ENCODE measurements at regions not wholly inside any gene's neighbourhood (a gene's known extent, or its start where the extent isn't known, plus 50 kb on each side); places are given as distances from the start of the nearest gene placed in this dataset.

DNA sequence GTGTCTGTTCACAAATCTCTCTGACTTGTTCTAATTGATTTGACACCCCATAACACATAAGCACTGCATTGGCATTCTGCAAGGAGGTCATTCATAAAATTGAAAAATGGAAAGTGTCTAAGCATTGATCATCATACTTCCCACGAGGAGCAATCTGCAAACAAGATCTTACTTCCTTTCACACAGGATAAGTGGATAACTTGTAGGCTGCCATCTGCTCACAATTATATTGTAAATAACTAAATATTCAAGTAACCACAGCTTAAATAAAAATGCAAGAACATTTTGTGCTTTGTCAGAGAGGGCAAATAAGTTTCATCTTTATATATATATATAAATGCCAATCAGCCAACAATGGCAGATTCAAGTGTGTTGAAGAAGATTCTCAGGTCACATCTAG is 264.8 kb upstream of the ZC3H12C start:
- intact Hi-C loops (cut with micrococcal nuclease): no loop called here
- no peak for ATAC-seq
- DNase-seq: no peak

DNA sequence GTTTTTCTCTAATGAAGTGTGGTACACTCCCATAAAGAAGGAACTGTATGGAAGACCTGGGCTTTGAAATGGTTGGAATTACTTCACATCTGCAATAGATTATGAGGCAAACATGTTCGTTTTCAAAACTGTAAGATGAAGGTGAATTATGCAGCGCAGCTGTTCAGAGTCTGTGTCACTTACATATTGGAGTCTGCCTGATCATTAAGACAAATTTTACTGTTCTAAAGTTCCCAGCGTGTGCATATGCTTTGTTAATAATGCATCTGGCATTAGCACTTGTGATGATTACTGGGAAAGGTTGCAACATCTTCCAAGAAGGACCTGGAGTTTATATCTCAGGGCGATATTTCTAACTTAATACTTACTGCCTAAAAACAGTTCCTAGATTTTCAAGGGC is 255.2 kb upstream of the ZC3H12C start:
- intact Hi-C loops (cut with micrococcal nuclease): no loop called here
- ATAC-seq: no peak
- DNase-seq: no peak

DNA sequence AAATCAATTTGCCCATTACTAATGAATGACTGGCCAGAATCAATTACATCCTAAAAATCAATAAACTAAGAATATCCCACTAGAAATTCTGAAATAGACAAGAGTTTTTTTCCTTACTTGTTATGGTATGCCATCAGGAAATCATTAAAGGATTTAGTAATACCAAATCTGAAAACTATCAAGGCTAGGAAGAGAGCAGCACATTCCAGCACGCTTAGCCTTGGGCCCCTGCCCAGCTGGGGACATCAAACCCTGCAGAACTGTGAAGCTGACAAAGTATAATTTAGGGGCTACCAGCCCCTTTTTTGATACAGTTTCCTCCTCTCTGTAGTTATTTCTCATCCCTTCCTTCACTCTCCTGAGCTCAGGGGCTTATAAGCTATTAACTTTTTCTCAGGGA is 247.8 kb upstream of the ZC3H12C start:
- no peak for DNase-seq
- intact Hi-C loops (cut with micrococcal nuclease): no loop called here
- ATAC-seq: no peak

DNA sequence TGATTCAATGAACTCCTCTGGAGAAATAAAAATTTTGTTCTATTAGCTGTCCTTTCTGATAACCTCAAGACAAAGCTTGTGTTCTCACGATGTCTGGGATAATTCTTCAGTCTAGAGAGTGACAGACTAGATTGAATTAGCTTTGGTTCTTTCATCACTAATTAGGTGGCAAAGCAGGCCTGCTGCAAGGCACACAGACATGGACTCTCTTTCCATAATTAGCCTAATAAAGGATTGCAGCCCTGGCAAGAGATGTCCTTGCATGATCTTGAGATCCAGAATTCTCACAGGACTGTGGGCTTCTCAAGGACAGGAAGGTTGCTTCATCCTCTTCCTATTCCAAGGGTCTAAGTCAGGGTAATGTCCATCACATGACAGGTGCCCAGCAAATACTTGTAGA is 245.6 kb upstream of the ZC3H12C start:
- DNase-seq: no peak
- intact Hi-C loops (cut with micrococcal nuclease): no loop called here
- ATAC-seq: peak; percentile 25

DNA sequence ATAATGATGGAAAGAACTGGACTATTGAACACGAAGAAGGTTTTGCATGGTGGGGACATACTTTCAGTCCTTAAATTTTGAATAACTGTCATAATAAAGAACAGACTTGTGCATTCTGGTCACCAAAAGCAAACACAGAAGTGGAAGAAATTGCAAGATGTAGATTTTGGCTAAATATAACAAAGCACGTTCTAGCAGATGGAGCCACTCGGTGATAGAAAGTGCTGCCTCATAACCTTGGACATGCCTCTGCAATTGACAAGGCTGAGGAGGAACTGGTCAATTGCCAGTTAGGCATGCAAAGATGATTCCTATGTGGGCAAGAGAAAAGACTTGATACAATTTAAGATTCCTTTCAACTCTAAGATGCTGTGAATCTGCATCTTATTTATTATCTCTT is 244.1 kb upstream of the ZC3H12C start:
- intact Hi-C loops (cut with micrococcal nuclease): no loop called here
- ATAC-seq (no peak), DNase-seq (no peak)

DNA sequence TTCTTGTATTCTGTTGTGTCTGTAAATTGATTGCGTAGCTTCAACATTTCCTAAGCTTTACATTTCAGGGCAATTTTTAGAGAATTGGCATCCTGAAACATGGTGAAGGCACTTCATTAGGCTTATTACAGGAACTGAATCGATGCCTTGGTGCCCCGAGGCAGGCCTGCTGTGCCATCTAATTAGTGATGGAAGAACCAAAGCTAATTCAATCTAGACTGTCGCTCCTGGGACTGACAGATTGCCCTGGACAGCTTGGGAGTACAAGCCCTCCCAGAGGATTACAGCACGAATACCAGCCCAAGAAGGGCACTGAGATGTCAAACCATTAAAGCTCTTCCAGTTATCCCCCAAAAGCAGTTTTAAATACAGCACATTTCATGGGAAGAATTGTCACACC is 243.2 kb upstream of the ZC3H12C start:
- ATAC-seq (no peak), DNase-seq (no peak)
- intact Hi-C loops (cut with micrococcal nuclease): no loop called here

DNA sequence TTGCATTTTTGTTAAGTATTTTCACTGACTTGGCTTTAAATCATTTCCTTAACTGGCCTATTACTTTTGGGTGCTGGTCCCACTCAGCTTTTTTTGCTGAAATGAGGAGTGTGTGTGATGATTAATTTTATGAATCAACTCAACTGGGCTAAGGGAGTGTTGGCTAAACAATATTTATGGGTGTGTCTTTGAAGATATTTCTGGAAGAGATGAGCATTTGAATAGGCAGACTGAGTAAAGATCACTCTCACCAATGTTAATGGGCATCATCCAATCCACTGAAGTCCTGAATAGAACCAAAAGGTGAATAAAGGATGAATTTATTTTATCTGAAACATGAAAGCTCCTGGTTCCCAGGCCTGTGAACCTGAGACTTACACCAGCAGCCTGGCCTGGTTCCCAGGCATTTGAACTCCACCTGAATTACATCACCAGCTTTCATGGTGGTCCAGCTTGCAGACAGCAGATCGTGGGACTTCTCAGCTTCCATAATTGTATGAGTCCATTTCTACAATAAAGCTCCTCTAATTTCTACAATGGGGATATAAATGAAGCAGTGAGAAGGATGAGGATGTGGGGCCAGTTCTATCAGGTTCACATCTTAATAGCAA is 241.3 kb upstream of the ZC3H12C start:
- intact Hi-C loops (cut with micrococcal nuclease): no loop called here
- no peak for ATAC-seq
- no peak for DNase-seq

DNA sequence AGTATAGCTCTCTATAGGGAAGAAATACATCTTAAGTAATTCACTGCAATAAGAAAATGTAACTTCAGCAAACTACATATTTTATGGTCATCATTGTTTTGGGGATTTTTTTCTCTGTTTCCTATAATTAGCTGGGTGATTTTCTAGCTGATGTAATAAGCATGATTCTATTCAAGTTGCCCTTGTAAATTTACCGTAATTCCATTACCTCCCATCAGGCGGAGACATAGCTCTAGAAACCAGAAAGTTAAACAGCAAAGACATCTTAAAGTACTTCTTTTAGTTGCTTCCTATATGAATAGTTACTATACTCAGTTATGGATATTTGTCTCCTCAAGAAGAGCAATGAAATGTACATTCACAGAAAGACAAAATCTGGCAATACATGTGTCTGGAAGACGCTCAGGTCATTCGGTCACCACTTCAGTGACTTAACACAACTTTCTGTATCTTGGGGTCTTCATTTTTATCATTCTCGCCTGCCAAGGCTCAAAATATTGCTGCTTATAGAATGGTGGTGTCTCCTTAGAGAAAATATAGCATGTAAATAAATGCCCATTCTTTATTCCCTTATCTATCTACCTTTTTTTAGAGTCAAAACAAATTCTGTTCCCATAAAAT is 239.9 kb upstream of the ZC3H12C start:
- DNase-seq: no peak
- no peak for ATAC-seq
- intact Hi-C loops (cut with micrococcal nuclease): no loop called here

DNA sequence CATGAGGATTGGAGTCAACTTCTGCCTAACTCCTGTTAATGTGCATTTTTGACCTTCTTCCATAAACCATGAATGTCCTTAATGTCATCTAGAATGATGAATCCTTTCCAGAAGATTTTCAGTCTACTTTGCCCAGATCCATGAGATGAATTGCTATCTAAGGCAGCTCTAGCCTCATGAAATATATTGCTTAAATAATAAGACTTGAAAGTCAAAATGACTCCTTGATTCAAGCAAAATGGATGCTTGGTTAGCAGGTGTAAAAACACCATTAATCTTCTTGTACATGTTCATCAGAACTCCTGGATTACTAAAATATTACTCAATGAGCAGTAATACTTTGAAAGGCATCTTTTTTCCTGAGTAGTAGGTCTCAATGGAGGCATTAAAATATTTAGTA is 238.5 kb upstream of the ZC3H12C start:
- intact Hi-C loops (cut with micrococcal nuclease): no loop called here
- DNase-seq: no peak
- no peak for ATAC-seq

DNA sequence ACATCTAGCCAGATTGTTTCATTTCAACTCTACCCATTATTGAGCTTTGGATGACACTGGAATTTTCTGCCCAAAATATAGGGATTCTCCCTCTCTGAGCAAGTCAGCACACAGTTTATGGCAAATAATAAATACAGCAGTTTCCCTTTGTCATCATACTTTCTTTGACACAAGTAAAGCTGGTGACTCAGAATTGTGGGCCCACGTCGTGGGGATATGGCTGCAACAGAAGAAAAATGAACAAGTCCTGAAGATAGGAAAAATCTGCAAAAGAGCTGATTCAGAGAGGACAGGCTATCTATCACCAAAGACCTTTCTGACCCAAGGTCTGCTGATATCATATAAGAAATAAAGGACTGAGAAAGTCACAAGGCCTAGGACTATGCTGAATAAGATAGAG is 236.3 kb upstream of the ZC3H12C start:
- DNase-seq (no peak), ATAC-seq (no peak)
- intact Hi-C loops (cut with micrococcal nuclease): no loop called here

DNA sequence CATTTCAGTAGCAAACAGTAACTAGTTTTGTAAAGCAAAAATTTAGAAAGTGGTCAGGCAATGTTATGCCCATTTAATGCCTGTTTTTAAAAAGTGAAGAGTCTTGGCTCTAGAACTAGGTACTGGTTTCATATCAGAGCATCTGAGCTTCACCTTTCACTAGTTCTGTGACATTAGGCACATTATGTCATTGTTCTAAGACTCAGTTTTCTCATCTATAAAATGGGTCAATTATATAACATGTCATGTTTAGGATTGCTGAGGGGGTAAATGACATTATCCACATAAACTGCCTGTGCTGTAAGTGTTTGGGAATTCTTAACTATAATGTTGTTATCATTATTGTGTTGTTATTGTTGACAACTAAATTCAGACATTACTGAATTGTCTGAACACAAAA is 235.6 kb upstream of the ZC3H12C start:
- ATAC-seq (no peak), DNase-seq (no peak)
- intact Hi-C loops (cut with micrococcal nuclease): no loop called here

DNA sequence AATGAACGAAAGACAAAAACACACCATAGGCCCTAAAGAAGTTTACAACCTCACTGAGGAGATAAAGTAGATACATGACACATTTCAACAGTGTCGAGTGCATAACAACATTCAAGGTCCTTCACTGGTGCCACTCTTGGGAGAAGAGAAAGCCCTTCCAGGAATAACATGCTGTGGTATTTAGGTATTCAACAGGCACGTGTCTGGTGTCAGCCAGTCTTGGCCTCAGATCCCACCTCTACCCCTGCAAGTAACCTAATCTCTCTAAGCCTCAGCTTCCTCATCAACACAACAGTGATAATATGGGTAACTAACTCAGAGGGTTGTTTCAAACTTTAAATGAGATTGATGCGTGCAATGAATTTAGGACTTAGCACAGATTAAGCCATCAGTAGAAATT is 235.0 kb upstream of the ZC3H12C start:
- ATAC-seq: no peak
- intact Hi-C loops (cut with micrococcal nuclease): no loop called here
- no peak for DNase-seq

DNA sequence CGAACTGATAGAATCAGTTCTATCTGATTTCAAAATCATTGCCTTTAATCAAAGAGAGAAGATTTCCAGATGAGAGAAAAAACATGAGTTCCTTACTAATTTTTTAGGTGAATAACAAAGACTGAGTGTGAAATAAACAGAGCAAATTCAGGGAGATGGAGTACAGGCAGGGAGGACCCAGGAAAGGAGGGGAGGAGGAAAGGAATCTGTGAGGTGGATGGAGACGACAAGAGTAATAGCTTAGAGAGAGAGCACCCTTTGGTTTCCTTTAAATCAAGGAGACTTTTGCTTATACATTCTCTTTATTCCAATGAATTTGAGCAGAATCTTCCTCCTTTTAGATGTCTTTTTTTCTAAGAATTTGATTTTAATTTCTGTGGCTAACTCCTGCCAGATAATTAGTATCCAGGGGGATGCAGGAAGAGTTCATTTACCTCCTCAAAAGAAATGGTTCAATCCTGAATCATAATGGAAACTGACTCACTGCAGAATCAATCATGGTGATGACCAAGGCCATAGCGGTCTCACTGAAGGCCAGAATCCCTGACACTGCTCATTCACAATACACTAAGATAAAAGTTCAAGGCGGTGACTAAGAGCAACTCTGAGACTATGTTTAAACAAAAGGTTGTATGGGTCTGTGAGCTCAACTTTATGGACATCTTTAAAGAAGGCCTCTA is 234.0 kb upstream of the ZC3H12C start:
- no peak for DNase-seq
- no peak for ATAC-seq
- intact Hi-C loops (cut with micrococcal nuclease): no loop called here

DNA sequence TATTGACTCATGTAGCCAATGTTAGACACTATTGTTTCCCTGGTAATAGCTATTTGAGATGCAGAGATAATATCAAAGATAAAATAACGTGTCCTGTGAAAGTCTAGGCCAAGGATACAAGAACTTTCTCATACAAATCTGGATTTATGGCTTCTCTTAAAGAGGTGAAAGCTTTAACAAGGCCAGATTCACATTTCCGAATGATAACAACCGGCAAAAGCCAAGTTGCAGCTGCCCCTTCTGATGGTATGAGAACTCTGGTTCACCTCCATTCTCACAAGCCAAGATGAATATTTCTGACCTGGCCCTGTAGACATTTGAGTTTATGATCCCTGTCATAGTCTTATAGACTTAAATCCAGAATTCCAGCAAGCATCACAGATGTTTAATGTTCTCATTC is 230.4 kb upstream of the ZC3H12C start:
- ATAC-seq (no peak), DNase-seq (no peak)
- intact Hi-C loops (cut with micrococcal nuclease): no loop called here

DNA sequence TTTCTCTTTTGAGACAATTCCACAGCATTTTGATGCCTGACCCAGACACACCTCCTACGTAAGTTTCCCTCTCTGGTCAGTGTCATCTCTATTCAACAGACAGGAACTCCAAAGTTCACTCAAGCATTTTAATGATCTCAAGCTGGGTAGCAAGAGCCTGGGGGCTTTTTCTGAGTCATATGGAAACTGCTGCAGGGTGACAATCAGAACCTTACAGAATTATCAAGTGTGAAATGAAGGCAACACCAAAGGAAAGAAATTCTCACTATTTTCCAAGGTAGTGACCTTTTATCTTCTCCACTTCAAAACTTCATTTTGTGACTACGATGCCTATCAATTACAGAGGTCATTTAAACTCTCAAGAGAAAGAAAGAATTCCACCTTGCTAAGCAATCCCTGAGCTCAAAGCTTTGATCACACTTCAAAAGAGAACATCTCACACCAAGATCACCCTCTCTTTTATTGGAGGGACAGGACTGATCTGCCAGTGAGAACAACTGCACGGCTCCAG is 229.0 kb upstream of the ZC3H12C start:
- intact Hi-C loops (cut with micrococcal nuclease): no loop called here
- ATAC-seq (no peak), DNase-seq (no peak)

DNA sequence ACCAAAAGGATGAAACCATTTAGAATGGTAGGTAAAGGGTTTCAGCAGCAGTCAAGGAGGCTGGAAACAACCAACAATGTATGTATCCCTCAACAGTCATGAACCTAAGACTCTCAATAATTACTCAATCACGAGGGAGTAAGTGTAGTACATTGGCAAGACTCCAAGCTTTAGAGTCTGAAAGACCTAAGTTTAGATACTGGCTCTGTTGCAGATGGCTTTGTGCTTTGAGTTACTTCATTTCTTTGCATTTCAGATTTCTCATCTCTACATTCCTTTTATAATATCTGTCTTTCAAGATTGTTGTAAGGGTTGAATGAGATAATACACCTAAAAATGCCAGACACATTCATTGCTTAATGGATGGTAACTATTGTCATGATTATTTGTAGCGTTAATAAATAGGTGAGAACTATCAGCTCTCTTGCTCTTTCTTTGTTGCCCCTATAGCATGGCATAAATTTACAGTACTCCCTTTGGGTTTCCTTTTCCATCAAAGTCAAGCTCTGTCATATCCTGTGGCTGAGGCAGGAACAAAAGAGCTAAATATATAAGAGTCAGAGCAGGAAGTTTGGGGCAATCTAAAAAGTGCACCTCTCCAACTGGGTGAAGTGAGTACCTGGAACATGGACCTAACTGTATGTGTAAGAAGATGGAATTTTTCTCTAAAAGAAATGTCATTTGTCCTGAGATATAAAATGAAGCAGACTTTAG is 228.2 kb upstream of the ZC3H12C start:
- intact Hi-C loops (cut with micrococcal nuclease): no loop called here
- ATAC-seq (peak; percentile 71), DNase-seq (no peak)

DNA sequence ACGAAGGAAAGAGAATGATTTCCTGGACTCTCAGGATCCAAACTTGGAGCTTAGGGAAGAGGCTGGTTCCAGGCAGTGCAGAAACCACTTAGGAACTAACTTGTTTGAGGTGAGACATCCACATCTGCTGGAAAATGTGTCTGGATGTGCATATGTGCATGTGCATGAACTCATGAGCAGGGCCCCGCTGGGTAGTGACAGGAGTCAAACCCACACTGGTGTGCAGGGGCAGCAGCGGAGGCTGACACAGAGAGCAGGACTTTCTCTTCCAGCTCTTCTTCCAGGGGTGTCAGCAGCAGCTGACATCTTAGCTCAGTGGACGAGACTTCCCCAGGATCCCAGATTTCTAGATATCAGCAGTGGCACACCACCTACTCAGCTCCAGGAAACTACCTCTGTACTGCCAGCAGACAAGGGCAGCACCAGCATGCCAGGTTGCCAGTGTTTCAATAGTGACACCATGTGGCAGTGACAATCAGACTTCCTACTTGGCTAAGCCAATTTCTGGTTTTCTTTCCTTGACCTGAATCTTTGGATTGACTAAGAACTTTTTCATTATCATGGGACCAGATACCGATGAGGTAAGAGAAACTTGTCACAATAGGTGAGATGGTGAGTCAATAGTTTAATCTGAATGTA is 227.5 kb upstream of the ZC3H12C start:
- intact Hi-C loops (cut with micrococcal nuclease): no loop called here

DNA sequence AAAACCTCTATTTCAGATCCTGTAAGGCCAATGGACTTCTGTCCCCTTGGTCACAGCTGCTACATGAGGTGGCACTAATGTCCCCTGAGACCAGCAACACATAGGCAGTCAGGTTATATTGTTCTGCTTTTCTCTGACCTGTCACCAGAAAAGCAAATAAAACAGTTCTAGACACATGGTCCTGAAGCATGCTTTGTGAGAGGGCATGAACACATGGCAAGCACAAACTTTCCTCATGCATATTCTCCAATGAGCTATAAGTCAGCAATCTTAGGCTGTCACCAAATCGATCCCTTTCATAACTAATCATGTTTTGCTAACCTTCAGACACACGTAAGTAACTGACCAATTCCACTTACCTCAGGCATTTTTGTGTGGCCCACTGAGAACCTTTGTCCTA is 225.4 kb upstream of the ZC3H12C start:
- ATAC-seq (no peak), DNase-seq (no peak)
- intact Hi-C loops (cut with micrococcal nuclease): no loop called here

More for the DNA sequence above, 227.5 kb upstream of the ZC3H12C start:
- ATAC-seq (peak; percentile 87), DNase-seq (no peak)

DNA sequence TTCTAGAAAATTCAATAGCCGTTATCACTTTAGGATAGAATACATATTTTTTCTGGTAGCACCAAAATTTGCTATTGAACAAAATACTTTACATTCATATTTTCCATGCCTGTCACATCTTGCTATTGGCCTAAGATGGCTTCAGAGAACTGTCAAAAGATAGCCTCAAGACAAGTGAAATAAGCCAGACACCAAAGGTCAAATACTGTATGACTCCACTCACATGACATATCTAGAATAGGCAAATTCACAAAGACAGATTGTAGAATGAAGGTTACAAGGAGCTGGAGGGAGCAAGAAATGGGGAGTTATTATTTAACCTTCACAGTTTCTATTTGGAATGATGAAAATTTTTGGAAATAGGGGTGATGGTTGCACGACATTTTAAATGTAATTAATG is 223.7 kb upstream of the ZC3H12C start:
- intact Hi-C loops (cut with micrococcal nuclease): no loop called here
- no peak for ATAC-seq
- DNase-seq: no peak

DNA sequence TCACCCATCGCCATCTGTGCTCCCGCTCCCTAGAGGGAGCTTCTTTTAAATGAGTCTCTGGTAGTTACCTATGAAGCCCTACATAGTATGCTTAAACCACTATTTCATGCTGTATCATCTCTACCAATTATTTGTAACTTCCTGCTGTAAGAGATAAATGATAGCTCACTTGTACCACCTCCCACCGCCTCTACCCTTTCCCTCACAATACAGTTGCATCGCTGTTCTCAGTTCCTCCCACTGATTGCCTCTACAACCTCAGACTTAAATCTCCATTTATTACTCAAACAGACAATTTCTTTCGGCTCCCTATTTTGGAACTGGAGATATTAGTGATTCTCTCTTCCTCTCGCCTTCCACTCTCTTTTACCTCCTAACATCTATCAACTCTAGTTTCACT is 222.9 kb upstream of the ZC3H12C start:
- ATAC-seq: no peak
- DNase-seq: no peak
- intact Hi-C loops (cut with micrococcal nuclease): no loop called here

Data from left ventricle myocardium superior (tissue), 1 donor.